Upper lobe of left lung (tissue), 4 donors: ENCODE measurements at regions not wholly inside any gene's neighbourhood (a gene's known extent, or its start where the extent isn't known, plus 50 kb on each side); places are given as distances from the start of the nearest gene placed in this dataset.

Experiments
- POLR2A ChIP-seq, 4 donors: fragments of 450-650 bp; IDR thresholded peaks; one replicate each; pipeline ENCODE4 v1.5.1; 2016 to 2017; ENCODE audit warnings: antibody characterized with exemption in 4 of 4, mild to moderate bottlenecking in 2 of 4
- TF ChIP-seq, protein P1 (sequence below), 6 experiments: fragments of 450-650 bp in 4 of 6; fragments of 200-600 bp in 2 of 6; sonication (generic) in 2 of 6; IDR thresholded peaks; one replicate each; pipeline ENCODE4 v1.5.1; 2016 to 2019; ENCODE audit warnings: antibody characterized with exemption in 6 of 6

GRCh38 chr6:120620900-120621299, 713.4 kb downstream of the TBC1D32 start:
- TF ChIP-seq, protein P1, sequence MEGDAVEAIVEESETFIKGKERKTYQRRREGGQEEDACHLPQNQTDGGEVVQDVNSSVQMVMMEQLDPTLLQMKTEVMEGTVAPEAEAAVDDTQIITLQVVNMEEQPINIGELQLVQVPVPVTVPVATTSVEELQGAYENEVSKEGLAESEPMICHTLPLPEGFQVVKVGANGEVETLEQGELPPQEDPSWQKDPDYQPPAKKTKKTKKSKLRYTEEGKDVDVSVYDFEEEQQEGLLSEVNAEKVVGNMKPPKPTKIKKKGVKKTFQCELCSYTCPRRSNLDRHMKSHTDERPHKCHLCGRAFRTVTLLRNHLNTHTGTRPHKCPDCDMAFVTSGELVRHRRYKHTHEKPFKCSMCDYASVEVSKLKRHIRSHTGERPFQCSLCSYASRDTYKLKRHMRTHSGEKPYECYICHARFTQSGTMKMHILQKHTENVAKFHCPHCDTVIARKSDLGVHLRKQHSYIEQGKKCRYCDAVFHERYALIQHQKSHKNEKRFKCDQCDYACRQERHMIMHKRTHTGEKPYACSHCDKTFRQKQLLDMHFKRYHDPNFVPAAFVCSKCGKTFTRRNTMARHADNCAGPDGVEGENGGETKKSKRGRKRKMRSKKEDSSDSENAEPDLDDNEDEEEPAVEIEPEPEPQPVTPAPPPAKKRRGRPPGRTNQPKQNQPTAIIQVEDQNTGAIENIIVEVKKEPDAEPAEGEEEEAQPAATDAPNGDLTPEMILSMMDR (IDR thresholded peaks at IDR 0.05): no peak
- TF ChIP-seq POLR2A (IDR thresholded peaks at IDR 0.05): no peak
